ENCODE measurements at regions not wholly inside any gene's neighbourhood (a gene's known extent, or its start where the extent isn't known, plus 50 kb on each side); places are given as distances from the start of the nearest gene placed in this dataset.
"Not testable (repeated sequence)": the region's sequence is repeated elsewhere in the genome, so short reads cannot be mapped to it uniquely, and the experiment has no call there.

DNA sequence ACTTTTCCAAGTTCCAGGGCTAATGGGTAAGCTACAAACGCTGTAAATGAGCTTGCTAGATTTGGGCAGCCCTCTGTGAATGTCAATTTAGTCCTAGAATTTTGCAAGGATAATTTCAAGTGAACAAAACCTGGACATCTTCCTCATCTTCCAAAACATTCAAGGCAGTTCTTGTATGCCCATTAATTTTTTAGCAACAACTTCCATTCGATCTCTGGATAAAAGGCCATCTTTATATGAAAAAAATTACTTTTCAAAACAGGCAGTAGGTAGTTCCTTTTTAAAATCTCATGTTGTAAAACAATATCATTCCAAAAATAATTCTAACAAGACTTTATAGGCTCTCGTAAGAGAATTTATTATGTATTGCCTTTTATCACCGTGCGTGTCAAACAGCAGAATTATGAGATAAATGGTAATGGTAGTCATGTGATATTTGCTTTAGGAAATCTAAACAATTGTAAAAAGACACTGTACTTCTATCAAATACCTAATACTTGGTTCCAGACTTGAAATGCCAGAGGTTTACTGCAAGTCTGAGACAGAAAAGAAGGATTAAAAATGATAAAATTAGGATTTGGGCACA, 143.7 kb upstream of the NRP1 start:
- no peak overlapping the region for H3K4me3 ChIP-seq (ENCODE audit: low read length)
- no peak overlapping the region for H3K27ac ChIP-seq (ENCODE audit: low read depth, low read length)
- H3K9ac ChIP-seq (ENCODE audit: low read depth, low read length), result no peak overlapping the region
- H3K9me3 ChIP-seq (ENCODE audit: insufficient read depth, low read depth, low read length), result peaks cover 5% of the 10 kb centered on the region; the same call in 1 of the 2 replicates
- no peaks in the 10 kb centered on the region for H3K27me3 ChIP-seq (ENCODE audit: insufficient read depth, low read length)
- WGBS, result 95% methylated on average over 5 of the region's 5 CpGs
- no peaks in the 10 kb centered on the region for H3K36me3 ChIP-seq (ENCODE audit: insufficient read depth, low read length)
- H3K4me1 ChIP-seq (ENCODE audit: insufficient read depth, low read length), result peaks cover 7% of the 10 kb centered on the region

- 94% methylated on average over 6 of the region's 7 CpGs for WGBS
These were observed 143.0 kb upstream of the NRP1 start for GRCh38 chr10:33477291-33478088.

GRCh38 chr10:33476757-33477273, 142.3 kb upstream of the NRP1 start:
- Histone ChIP-seq H3K27ac (ENCODE audit: low read depth, low read length) (no peak overlapping the region), H3K4me3 (ENCODE audit: low read length) (no peak overlapping the region), H3K4me1 (ENCODE audit: insufficient read depth, low read length) (no peaks in the 10 kb centered on the region), H3K9me3 (ENCODE audit: insufficient read depth, low read depth, low read length) (peaks cover 5% of the 10 kb centered on the region; the same call in 1 of the 2 replicates), H3K9ac (ENCODE audit: low read depth, low read length) (no peak overlapping the region), H3K27me3 (ENCODE audit: insufficient read depth, low read length) (no peaks in the 10 kb centered on the region), H3K36me3 (ENCODE audit: insufficient read depth, low read length) (no peaks in the 10 kb centered on the region)
- WGBS, result 97% methylated on average over 12 of the region's 13 CpGs

More at GRCh38 chr10:33477291-33478088, 143.0 kb upstream of the NRP1 start:
- Histone ChIP-seq H3K4me1 (ENCODE audit: insufficient read depth, low read length) (peaks cover under 1% of the 10 kb centered on the region; the same call in 1 of the 2 replicates), H3K4me3 (ENCODE audit: low read length) (no peak overlapping the region), H3K9ac (ENCODE audit: low read depth, low read length) (no peak overlapping the region), H3K9me3 (ENCODE audit: insufficient read depth, low read depth, low read length) (peaks cover 5% of the 10 kb centered on the region; the same call in 1 of the 2 replicates), H3K36me3 (ENCODE audit: insufficient read depth, low read length) (no peaks in the 10 kb centered on the region), H3K27ac (ENCODE audit: low read depth, low read length) (no peak overlapping the region), H3K27me3 (ENCODE audit: insufficient read depth, low read length) (no peaks in the 10 kb centered on the region)

GRCh38 chr10:33473688-33474087, 139.2 kb upstream of the NRP1 start:
- Histone ChIP-seq H3K4me3 (ENCODE audit: low read length) (no peak overlapping the region), H3K36me3 (ENCODE audit: insufficient read depth, low read length) (no peaks in the 10 kb centered on the region), H3K4me1 (ENCODE audit: insufficient read depth, low read length) (no peaks in the 10 kb centered on the region), H3K9me3 (ENCODE audit: insufficient read depth, low read depth, low read length) (no peaks in the 10 kb centered on the region), H3K27ac (ENCODE audit: low read depth, low read length) (no peak overlapping the region), H3K27me3 (ENCODE audit: insufficient read depth, low read length) (no peaks in the 10 kb centered on the region), H3K9ac (ENCODE audit: low read depth, low read length) (no peak overlapping the region)
- 100% methylated on average over 3 of the region's 3 CpGs for WGBS

- not testable (repeated sequence) for H3K27me3 ChIP-seq (ENCODE audit: insufficient read depth, low read length); H3K4me1 ChIP-seq (ENCODE audit: insufficient read depth, low read length); H3K27ac ChIP-seq (ENCODE audit: low read depth, low read length); H3K4me3 ChIP-seq (ENCODE audit: low read length); H3K9me3 ChIP-seq (ENCODE audit: insufficient read depth, low read depth, low read length); H3K36me3 ChIP-seq (ENCODE audit: insufficient read depth, low read length); H3K9ac ChIP-seq (ENCODE audit: low read depth, low read length)
- WGBS, result 97% methylated on average over 22 of the region's 28 CpGs
These were observed 133.5 kb upstream of the NRP1 start for GRCh38 chr10:33468006-33468405.

DNA sequence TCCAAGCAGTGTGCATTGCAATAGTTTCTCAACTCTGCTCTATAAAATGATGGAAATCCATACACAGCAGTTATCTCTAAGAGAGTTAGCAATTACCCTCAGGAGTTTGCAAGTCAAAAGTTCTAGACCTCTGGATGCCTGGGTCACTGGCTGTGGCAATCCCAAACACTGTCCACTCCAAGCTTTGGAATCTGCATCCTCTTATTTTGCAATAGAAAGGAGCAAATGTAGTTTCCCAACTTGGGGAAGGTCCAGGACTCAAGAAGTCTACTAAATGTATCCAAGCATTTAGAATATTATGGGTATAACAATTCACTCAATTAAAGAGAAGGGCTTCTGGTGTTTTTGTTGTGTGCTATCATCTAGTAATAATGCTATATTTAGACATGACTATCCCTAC, 131.3 kb upstream of the NRP1 start:
- no peaks in the 10 kb centered on the region for H3K9me3 ChIP-seq (ENCODE audit: insufficient read depth, low read depth, low read length)
- no peak overlapping the region for H3K27ac ChIP-seq (ENCODE audit: low read depth, low read length)
- H3K27me3 ChIP-seq (ENCODE audit: insufficient read depth, low read length), result no peaks in the 10 kb centered on the region
- no peak overlapping the region for H3K4me3 ChIP-seq (ENCODE audit: low read length)
- no peak overlapping the region for H3K9ac ChIP-seq (ENCODE audit: low read depth, low read length)
- no peaks in the 10 kb centered on the region for H3K36me3 ChIP-seq (ENCODE audit: insufficient read depth, low read length)
- H3K4me1 ChIP-seq (ENCODE audit: insufficient read depth, low read length), result no peaks in the 10 kb centered on the region

GRCh38 chr10:33463011-33463410, 128.5 kb upstream of the NRP1 start:
- Histone ChIP-seq H3K27ac (ENCODE audit: low read depth, low read length) (no peak overlapping the region), H3K9ac (ENCODE audit: low read depth, low read length) (no peak overlapping the region)
- WGBS, result 93% methylated on average over 4 of the region's 4 CpGs

DNA sequence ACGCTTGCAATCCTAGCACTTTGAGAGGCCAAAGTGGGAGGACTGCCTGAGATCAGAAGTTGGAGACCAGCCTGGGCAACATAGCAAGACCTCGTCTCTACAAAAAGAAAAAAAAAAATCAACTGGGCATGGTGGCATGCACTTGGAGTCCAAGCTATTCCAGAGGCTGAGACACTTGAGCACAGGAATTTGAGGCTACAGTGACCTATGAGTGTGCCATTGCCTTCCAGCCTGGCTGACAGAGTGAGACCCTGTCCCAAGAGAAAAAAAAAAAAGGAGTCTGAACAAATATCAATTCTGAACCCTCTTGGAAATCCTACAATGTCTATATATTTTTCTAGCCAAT, 126.8 kb upstream of the NRP1 start:
- 95% methylated on average over 2 of the region's 2 CpGs for WGBS
- Histone ChIP-seq H3K27ac (ENCODE audit: low read depth, low read length) (no peak overlapping the region), H3K9ac (ENCODE audit: low read depth, low read length) (no peak overlapping the region), H3K9me3 (ENCODE audit: insufficient read depth, low read depth, low read length) (no peaks in the 10 kb centered on the region), H3K27me3 (ENCODE audit: insufficient read depth, low read length) (no peaks in the 10 kb centered on the region), H3K4me3 (ENCODE audit: low read length) (no peak overlapping the region), H3K36me3 (ENCODE audit: insufficient read depth, low read length) (no peaks in the 10 kb centered on the region), H3K4me1 (ENCODE audit: insufficient read depth, low read length) (peaks cover 2% of the 10 kb centered on the region; the same call in 1 of the 2 replicates)

More at GRCh38 chr10:33463011-33463410, 128.5 kb upstream of the NRP1 start:
- no peaks in the 10 kb centered on the region for H3K36me3 ChIP-seq (ENCODE audit: insufficient read depth, low read length)
- no peak overlapping the region for H3K4me3 ChIP-seq (ENCODE audit: low read length)
- no peaks in the 10 kb centered on the region for H3K9me3 ChIP-seq (ENCODE audit: insufficient read depth, low read depth, low read length)
- H3K4me1 ChIP-seq (ENCODE audit: insufficient read depth, low read length), result peaks cover 2% of the 10 kb centered on the region; the same call in 1 of the 2 replicates
- H3K27me3 ChIP-seq (ENCODE audit: insufficient read depth, low read length), result no peaks in the 10 kb centered on the region

DNA sequence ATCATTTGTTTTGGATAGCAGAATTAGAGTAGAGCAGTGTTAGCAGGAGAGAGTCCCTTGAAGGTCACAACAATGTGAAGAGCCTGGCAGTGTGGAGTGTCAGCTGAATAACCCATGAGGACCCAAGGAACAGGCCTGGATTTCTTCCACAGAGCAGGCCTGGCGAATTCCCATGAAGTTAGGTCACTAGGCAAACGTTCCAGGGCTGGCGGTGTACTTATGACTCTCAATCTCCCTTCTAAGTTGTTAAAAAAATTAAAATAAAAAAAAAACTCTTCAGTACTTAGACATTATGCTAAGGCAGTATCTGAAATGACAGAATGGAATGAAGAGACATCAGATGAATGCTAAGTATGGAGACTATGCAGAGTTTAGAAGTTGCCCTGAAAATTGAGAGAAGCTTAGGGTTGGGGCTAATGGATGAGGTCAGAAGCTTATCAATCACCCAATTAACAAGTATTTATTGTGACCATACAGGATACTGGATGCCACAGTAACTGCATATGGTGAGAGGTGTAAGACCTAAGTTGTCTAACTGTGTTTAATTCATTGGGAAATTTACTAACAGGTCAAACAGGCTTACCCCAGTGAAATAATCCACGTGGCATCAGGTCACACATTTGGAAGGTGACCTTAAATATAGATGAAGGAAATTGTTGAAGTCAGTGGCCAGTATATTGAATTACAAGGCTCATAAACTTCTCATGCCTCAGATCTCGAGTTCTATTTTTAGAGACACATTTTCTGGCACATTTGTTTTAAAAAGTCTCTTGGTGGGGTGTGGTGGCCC, 126.2 kb upstream of the NRP1 start:
- 88% methylated on average over 4 of the region's 5 CpGs for WGBS
- H3K9me3 ChIP-seq (ENCODE audit: insufficient read depth, low read depth, low read length), result no peaks in the 10 kb centered on the region

GRCh38 chr10:33459602-33460001, 125.1 kb upstream of the NRP1 start:
- Histone ChIP-seq H3K4me3 (ENCODE audit: low read length) (no peak overlapping the region), H3K27ac (ENCODE audit: low read depth, low read length) (no peak overlapping the region), H3K9me3 (ENCODE audit: insufficient read depth, low read depth, low read length) (no peaks in the 10 kb centered on the region), H3K27me3 (ENCODE audit: insufficient read depth, low read length) (no peaks in the 10 kb centered on the region), H3K36me3 (ENCODE audit: insufficient read depth, low read length) (no peaks in the 10 kb centered on the region), H3K9ac (ENCODE audit: low read depth, low read length) (no peak overlapping the region), H3K4me1 (ENCODE audit: insufficient read depth, low read length) (peaks cover 2% of the 10 kb centered on the region; the same call in 1 of the 2 replicates)
- 84% methylated on average over 5 of the region's 5 CpGs for WGBS

More for the DNA sequence above, 126.2 kb upstream of the NRP1 start:
- no peak overlapping the region for H3K4me3 ChIP-seq (ENCODE audit: low read length)
- H3K9ac ChIP-seq (ENCODE audit: low read depth, low read length), result no peak overlapping the region
- H3K27ac ChIP-seq (ENCODE audit: low read depth, low read length), result no peak overlapping the region
- no peaks in the 10 kb centered on the region for H3K27me3 ChIP-seq (ENCODE audit: insufficient read depth, low read length)
- H3K36me3 ChIP-seq (ENCODE audit: insufficient read depth, low read length), result no peaks in the 10 kb centered on the region
- H3K4me1 ChIP-seq (ENCODE audit: insufficient read depth, low read length), result peaks cover 2% of the 10 kb centered on the region; the same call in 1 of the 2 replicates

DNA sequence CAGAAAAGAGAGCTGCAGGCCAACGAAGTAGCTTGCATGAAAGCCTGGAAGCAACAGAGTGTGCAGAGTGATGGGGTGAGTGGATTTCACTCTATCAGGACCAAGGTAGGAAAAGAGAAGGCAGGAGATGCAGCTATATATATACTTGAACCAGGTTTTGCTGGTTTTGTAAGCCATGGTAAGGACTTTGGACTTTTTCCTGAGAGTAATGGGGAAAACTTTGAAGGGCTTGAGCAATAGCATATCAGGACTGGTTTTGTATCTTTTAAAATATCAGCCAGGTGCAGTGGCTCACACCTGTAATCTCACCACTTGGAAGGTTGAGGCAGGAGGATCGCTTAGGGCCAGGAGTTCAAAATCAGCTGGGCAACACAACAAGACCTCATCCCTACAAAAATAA, 120.6 kb upstream of the NRP1 start:
- Histone ChIP-seq H3K27ac (ENCODE audit: low read depth, low read length) (no peak overlapping the region), H3K27me3 (ENCODE audit: insufficient read depth, low read length) (no peaks in the 10 kb centered on the region), H3K4me1 (ENCODE audit: insufficient read depth, low read length) (peaks cover 2% of the 10 kb centered on the region; the same call in 1 of the 2 replicates), H3K4me3 (ENCODE audit: low read length) (no peak overlapping the region), H3K9ac (ENCODE audit: low read depth, low read length) (no peak overlapping the region), H3K36me3 (ENCODE audit: insufficient read depth, low read length) (no peaks in the 10 kb centered on the region), H3K9me3 (ENCODE audit: insufficient read depth, low read depth, low read length) (no peaks in the 10 kb centered on the region)
- 73% methylated on average over 2 of the region's 2 CpGs for WGBS
